ENCODE measurements at regions not wholly inside any gene's neighbourhood (a gene's known extent, or its start where the extent isn't known, plus 50 kb on each side); places are given as distances from the start of the nearest gene placed in this dataset.

GRCh38 chr10:58996866-58997265, 179.6 kb upstream of the PHYHIPL start:
- no peak for TF ChIP-seq CTCF (IDR thresholded peaks at IDR 0.05)
- no peak for TF ChIP-seq EZH2 (IDR thresholded peaks at IDR 0.05; ENCODE audit: borderline replicate concordance, insufficient read depth, low read depth, low read length, poor library complexity, severe bottlenecking)

All from B cell (primary cell).